GM23248 (cell line): ENCODE measurements at regions not wholly inside any gene's neighbourhood (a gene's known extent, or its start where the extent isn't known, plus 50 kb on each side); places are given as distances from the start of the nearest gene placed in this dataset.

Experiments used
- EZH2 ChIP-seq: fragments of 200-600 bp; sonication (generic); IDR thresholded peaks from 2 replicates; pipeline ENCODE4 v1.6.1; 2018; ENCODE audit warnings: antibody characterized with exemption, mild to moderate bottlenecking; ENCODE audit not compliant: insufficient read depth, poor library complexity, severe bottlenecking
- EZH2phosphoT487 ChIP-seq: fragments of 200-600 bp; sonication (generic); IDR thresholded peaks from 2 replicates; pipeline ENCODE4 v1.6.1; 2018; ENCODE audit warnings: antibody characterized with exemption, moderate library complexity, mild to moderate bottlenecking, low read depth; ENCODE audit not compliant: insufficient read depth

GRCh38 chr6:16982807-16983206, 119.0 kb upstream of the STMND1 start:
- TF ChIP-seq EZH2 (no peak), EZH2phosphoT487 (no peak)
